Hepatocyte (in vitro differentiated cells): ENCODE measurements at regions not wholly inside any gene's neighbourhood (a gene's known extent, or its start where the extent isn't known, plus 50 kb on each side); places are given as distances from the start of the nearest gene placed in this dataset.

Experiments
- CTCF ChIP-seq: fragments of 200-600 bp; sonication (generic); IDR thresholded peaks from 2 replicates; pipeline ENCODE4 v1.5.1; 2016; ENCODE audit warnings: antibody characterized with exemption, mild to moderate bottlenecking; ENCODE audit not compliant: poor library complexity
- EZH2 ChIP-seq: fragments of 200-600 bp; sonication (generic); IDR thresholded peaks from 2 replicates; pipeline ENCODE4 v1.6.1; 2016; ENCODE audit warnings: antibody characterized with exemption, mild to moderate bottlenecking, borderline replicate concordance
- EZH2phosphoT487 ChIP-seq: fragments of 200-600 bp; sonication (generic); IDR thresholded peaks from one replicate; pipeline ENCODE4 v1.6.1; 2018; ENCODE audit warnings: antibody characterized with exemption, mild to moderate bottlenecking, low read depth, moderate library complexity; ENCODE audit not compliant: unreplicated experiment, severe bottlenecking

- TF ChIP-seq CTCF (no peak), EZH2phosphoT487 (no peak), EZH2 (no peak)
Observed at GRCh38 chr12:67524861-67525616, 123.5 kb upstream of the DYRK2 start.
